ENCODE measurements at regions not wholly inside any gene's neighbourhood (a gene's known extent, or its start where the extent isn't known, plus 50 kb on each side); places are given as distances from the start of the nearest gene placed in this dataset.
A peak's percentile ranks its signal among the peaks of the same experiment; 100 is the strongest.

DNA sequence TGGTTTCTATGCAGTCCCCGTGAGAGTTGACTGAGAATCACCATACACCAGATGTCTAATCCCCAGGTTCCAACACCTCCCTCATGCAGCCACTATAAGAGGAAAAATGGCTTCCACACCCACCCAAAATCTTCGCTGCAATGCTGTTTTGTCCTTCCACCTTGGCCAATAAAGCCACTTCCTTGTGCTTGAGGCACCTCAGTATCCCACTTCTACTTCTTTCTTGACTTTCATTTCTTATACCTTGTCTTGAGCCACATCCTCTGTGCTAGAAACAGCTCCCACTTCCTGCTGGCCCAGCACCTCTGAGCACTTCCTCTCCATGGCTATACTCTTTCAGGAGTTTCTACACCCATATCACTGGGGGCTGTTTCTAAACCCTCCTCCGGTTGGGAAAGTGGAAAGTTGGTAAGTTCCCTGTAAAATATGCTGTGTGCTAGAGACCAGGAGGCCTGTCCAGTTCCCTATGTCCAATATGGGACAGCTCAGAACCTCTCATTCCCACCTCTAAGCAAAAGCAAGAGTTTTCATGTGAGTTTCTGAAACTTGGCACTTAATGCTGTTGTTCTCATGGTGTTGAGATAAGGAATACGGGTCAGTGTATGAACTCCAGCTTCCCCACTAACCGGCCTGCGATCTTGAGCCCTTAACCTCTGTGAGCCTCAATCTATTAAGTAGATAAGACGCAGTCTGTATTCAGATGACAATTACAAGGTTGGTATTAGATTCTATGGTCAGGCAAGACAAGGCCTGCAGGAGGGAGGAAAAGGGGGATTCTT lies 209.1 kb upstream of the ID2 start:
- DNase-seq = peak in 1 of 5 donors; percentile 75

DNA sequence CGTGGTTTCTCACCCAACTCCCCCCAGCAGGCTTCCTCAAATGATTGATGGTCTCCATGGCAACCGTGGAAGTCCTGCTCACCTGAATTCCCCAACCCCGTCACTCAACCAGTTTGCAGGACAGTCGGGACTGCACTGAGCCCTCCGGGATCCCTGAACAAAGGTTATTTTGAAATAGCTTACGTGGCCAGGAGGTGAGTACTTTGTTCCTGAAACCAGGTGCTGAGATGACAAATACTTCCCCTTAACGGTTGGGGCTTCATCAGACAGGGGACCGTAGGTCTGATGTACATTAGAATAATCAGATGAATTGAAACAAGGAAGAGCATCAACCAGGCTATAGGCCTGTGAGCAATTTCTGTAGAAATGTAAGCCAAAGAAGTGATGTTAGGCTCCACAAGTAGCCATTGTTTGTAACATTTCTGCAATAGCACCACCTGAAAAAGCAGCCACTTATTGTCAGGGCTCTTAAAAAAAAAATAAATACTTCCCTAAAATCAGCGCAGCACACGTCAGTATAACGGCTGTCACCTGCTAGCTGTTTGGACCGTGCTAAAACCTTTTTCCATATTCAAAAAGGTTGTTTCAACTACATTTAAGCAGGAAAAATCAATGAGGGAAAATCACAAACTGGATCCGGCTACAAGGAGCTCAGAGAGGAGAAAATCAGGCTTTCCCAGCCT lies 206.4 kb upstream of the ID2 start:
- peak in 1 of 5 donors; percentile 25 for DNase-seq

DNA sequence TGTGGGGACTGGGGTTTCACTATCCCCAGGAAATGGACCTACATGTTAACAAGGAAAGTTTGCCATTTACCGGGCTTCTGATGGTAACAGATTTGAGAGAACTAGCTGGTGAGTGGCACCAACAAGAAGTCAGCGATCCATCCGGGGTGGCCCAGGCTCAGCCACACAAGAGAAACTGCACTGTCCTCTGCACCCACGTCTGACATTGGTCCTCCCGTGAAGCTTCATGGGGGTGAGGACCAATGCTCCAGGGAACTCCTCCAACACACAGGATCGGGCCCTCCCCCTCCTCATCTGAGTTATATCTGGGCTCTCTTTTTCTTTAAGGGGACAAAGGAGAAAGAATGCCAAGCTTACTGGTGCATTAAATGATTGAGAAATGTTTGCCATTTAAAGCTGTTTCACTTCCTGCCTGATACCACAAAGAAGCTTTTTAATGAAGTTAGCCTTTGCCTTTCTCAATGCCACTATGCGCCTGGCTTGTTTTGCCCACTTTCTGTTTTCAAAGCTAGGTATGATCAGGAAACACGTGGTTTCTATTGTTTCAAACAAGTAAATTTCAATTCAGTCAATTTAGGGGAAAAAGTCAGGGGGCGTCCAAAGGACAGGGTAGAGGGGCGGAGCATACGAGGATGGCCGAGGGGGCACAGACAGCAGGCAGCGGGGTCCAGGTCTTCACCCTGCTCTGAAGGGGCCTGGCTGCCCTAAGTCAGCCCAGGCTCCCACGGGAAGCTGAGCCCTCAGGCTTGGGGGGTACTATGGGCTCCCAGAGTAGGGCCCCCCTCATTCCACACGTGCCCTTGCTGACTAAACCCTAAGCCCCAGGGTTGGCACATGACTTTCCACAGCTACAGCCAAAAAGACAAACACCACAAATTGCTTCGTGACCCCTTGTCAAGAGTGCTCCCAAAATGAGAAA lies 204.0 kb upstream of the ID2 start:
- DNase-seq = peak in 1 of 5 donors; percentile 77

DNA sequence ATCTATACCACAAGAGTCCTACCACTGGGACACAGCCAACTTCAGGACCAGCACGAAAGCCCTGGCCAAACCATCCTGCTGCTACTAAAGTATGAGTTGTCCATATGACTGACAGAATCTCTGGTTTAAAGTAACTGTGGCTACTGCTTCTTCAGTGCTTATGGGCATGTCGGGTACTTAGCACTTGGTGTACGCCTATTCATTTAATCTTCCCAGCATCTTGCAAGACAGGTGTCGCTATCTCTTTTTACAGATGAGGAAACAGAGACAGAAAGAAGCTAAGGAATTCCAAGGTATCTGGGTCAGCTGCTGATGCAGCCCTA lies 203.4 kb upstream of the ID2 start:
- no peak for DNase-seq

DNA sequence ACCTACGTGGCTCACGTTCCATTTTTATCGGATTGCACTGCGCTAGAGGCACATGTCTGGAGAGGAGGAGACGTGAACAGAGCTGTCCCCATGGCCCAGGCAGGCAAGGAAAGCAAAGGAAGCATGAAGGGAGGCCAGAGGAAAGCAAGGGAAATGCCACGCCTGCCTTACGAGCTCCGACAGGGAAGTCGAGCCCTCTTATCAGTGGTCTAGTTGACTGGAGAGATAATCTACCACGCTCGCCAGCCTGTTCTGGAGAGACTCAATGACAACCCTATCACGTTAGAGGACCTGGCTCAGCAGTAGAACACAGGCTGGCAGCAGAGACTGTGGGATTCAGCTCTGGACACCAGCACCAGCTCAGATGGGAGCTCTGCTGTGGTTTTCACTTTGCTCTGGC lies 202.6 kb upstream of the ID2 start:
- no peak for DNase-seq

DNA sequence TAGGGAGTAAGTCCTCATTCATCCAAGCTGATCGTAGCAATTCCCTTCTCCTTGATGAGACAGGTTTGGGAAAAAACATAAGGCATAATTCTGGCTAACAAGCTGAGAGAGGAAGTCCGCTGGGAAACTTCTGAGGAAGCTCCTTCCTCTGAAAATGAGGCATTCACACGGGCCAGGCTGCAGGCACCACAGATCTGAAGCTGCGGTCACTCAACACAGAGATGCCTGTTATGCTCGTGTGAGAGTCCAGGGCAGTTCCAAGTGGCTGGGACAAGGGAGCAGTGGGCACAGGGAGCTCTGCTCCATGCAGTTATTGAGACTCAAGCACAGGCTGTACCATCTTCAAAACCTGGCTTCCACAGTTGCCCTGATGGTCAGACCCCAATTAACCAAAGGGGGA lies 200.9 kb upstream of the ID2 start:
- DNase-seq = no peak

DNA sequence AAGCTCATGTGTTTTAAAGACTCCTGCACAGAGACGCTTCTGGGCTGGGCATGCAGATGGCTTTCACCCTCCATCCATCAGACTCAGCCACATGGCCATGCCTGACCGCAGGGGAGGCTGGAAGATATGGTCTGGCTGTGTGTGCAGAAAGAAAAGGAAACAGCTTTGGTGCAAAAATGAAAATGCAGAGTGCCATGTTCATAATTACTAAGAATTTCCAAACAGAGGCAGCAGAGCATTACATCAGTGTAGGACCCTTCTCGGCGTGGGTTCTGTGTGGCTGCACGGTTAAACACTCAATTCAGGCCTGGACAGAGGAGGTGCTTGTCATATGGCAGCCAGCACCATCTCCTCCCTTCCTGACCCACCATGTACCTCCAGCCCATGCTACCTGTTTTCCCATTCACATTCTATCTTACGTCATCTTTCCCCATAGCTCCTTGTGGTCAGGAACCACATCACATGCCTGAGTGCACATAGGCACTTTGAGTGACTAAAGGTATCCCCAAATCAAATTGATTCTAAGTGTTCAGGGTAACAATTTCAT lies 200.3 kb upstream of the ID2 start:
- DNase-seq = peak in 1 of 5 donors; percentile 50

DNA sequence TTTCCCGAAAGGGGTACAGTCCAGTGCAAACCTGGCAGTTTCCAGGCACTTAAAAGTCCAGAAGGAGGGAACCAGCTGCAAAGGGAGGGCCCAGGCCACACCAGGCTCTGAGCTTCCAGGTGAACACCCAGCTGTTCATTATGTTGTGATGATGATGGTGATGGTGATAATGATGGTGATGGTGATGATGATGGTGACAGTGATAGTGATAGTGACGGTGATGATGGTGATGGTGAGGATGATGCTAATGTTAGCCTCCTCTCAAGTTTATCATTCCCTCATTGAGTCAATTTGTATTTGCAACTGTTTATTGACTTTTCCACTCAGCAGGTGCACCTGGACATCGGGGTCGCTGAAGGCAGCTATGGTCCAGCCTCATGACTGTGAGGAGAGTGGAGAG lies 199.4 kb upstream of the ID2 start:
- no peak for DNase-seq

DNA sequence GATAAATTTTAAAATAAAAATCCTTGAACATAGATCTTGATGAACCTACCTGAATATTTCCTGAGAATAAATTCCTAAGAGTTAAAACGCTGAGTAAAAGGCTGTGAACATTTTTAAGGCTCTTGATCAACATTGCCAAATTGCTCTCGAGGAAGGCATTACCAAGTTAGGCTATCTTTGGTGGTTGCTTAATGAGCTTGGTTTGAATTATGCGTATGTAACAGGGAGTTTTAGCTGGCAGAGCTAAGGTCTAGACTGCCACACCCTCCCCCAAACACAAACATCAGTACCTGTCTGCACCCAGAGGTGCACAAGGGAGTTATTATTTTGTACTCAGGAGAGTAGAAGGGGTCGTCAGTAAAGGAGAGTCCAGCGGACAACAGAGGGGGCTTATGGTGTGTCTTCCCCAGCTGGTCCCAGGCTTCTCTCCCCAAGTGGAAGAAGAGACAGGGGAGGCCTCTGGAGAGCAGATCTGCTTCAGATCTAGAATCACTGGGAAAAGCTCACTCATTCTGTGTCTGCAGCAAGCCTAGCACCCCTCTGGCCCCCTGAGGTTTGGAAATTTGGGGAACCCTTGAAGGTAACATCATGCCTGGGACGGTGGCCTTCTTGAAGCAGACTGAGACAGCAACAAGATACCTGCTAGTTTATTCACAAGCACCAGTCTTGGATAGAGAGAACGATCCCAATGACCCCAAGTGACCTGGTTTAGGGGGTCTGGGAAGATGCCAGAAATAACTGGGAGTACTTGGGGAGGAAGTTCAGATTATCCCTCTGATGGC lies 197.2 kb upstream of the ID2 start:
- no peak for DNase-seq

DNA sequence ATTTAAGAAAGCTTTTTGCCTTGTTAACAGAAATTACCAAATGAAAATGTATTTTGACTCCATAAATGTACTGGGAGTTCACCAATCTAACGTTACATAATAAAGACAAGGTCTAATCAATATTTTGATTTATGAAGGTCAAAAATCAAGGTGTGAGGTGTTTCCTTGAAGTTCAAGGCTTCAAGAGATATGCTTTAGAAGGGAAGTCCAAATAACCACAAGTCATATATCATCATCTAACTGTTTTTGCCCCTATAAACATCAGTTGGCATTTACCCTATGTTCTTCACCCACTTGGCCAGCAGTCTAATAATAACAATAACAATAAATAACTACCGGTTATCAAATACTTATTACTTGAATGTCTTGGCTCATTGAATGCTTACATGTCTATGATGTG lies 196.1 kb upstream of the ID2 start:
- DNase-seq = no peak

DNA sequence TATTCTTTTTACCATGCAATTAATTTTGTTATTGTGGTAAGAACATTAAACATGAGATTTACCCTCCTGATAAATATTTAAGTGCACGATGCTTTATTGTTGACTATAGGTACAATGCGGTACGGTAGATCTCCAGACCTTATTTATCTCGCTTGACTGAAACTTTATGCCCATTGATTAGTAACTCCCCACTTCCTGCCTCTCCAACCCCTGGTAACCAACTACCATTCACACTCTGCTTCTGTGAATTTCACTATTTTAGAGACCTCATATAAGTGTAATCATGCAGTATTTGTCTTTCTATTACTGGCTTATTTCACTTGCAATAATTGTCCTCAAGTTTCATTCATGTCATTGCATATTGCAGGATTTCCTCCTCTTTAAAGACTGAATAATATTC lies 195.7 kb upstream of the ID2 start:
- DNase-seq = peak in 1 of 5 donors; percentile 31

DNA sequence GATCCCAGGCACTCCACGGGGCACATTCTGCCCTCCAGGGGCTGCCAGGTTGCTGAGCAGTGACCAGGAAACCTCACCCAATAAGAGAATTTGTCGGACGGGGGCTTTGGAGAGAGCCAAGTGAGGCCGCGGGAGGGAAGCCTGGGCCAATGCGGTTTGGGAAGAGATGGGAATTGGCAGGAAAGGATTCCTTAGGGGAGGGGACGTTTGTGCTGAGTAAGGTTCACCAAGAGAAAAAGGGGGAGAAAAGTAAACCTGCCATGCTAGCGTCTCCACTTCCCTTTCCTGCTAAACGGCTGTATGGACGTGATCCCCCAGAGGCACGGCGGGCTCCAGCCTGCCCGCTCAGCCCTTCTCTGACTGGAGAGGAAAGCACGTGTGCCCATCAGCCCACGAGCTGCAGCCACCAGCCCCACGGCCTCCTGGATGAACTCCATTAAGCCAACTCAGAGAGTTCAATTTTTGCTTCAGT lies 194.4 kb upstream of the ID2 start:
- DNase-seq = no peak

DNA sequence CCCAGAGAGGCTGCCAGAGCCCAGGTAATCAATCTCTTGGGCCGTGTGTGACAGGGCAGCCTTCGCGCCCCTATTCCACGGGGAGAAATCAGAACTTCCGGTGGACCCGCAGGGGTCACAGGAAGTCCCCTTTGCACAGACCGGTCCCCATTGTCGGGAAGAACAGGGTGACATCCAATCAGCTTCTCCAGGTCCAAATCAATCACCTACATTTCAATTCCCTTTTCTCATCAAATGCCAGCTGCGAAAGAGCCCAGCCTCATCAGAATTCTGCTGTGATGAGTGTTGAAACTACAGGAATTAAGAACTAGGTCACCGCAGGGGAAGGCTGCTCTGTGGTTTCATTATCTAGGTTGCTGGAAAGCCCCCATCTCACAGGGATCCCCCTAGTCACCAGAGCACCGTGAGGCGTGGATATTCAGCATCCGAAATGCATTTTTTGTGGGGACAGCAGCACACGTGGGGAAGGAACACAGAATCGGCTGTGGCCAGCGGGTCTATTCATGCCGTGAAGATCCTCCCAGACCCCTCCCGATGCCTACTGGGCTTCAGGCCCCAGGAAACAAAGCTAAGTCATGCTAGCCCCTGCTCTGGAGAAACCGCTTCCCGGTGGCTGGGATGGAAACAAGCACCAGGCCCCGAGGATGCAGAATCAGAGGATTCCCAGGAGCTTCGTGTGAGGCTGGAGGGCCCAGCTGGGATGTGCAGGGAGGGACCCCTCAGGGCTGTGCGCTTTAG lies 193.7 kb upstream of the ID2 start:
- peak; percentile 43 to 76 (median 56) for DNase-seq

DNA sequence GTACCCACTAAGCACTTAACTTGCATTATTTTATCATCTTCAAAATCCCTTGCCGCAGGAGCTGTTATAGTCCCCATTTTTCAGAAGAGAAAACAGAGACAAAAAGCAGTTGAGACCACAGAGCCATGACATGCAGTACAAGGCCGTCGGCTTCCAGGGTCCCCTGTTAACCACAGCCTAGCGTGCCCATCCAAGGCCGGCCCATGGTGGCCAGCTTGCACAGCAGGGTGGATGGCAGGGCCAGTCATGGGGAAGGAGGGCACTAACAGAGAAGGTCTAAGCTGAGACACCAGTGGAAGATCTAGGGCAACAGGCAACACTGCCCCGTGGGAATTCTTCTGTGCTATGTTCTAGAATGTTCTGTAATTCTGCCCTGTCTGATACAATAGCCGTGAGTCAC lies 192.6 kb upstream of the ID2 start:
- no peak for DNase-seq

DNA sequence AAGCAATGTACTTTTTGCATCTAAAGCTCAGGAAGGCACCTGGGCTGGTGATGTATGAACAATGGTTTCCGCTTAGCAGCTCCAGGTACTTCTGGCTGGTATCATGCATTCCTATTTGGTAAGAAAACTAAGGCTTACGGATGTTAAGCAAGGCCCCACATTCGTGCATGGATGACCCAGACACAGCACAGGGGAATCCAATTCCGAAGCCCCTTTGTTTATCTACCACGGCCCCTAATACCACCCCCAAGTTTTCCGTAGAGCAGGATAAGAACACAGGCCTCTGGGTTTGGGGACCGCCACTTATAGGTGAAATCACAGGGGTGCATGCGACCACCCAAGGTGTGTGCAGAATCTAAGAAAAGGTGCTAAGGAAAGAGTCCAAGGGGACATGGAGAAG lies 192.1 kb upstream of the ID2 start:
- DNase-seq = no peak

DNA sequence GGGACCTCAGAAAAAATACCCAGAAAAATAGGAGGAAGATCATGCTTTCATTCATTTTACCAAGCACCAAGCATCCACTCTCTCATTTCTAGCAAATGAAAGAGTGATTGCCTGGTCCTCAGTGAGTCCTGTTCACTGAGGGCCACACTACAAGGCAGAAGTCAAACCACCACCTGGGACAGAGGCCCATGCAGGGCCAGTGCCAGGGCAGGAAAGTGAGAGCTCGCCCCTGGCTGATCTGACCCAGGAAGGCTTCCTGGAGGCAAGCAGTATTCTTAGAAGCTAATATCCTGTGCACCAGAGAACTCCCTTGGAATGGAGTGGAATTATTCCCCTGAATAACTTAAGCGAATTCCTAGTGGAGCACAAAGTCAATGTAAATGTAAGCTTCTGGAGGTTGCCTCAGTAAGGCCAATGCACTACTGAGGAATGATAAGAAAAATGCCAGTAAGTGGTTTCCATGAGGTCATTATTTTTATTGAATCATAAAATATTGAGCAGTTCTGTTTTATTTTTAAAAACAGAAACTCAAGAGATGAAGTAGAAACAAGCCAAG lies 191.6 kb upstream of the ID2 start:
- no peak for DNase-seq

DNA sequence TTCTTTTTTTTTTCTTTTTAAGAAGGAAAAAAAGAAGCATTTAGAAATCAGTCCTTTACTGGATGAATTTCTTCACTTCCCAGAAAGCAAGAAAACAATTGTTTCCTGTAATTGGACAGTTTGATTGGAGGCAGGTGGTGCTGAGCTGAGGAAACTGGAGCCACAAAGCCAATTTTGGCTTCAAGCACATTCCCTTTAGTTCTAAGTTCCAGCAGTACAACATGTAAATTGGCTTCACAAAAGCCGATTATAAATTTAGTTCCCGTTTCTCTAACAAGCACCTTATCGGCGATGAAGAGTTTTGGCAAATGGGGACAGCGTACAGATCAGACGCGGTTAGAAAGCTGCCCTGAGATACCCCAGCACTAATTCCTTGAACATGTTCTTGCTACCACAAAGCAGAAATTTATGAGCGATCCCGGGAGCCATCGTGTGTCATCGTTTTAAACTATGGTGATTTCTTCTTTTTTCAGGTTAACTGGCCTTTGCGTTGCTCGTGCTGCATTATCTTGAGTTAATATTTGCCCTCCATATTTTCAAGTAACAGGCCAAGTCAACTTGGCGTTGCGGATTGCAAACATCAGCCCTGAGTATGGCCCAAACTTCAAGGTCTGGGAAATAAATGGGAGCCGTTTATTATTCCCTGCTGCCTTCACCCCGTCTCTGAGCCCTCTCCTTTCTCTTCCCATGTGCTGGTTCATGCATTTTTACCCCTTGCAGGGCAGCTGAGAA lies 190.4 kb upstream of the ID2 start:
- no peak for DNase-seq

DNA sequence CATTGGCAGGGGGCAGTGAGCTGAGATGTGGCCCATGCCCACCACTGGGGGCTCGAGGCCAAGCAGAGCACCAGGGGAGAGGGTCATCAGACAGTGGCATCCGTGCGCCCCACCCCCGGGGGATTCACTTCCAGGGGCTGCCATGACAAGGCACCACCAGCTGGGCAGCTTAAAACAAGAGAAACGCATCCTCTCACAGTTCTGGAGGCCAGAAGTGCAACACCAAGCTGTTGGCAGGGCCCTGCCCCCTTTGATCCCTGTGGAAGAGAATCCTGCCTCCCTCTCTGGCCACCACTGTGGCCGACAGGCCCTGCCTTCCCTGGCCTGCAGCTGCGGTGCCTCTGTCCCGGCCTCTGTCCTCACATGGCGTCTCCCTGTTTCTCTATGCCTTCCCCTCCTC lies 187.7 kb upstream of the ID2 start:
- no peak for DNase-seq

DNA sequence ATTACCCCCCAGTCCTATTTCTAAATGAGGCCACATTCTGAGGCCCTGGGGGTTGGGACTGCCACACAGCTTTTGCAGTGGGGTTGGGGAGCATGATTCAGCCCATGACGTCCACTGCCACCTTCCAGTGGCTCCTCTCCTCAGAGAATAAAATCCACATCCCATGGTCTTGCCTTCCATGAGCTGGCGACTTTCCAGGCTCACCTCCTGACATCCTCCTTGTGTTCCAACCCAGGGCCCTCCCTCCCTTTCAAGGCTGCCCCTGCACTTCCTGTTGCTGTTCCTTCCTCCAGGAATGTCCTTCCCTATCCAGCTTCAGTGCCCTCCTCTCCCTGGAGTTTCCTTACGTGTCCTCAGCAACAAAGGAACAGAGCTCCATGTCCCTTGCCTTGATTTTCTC lies 187.3 kb upstream of the ID2 start:
- no peak for DNase-seq

DNA sequence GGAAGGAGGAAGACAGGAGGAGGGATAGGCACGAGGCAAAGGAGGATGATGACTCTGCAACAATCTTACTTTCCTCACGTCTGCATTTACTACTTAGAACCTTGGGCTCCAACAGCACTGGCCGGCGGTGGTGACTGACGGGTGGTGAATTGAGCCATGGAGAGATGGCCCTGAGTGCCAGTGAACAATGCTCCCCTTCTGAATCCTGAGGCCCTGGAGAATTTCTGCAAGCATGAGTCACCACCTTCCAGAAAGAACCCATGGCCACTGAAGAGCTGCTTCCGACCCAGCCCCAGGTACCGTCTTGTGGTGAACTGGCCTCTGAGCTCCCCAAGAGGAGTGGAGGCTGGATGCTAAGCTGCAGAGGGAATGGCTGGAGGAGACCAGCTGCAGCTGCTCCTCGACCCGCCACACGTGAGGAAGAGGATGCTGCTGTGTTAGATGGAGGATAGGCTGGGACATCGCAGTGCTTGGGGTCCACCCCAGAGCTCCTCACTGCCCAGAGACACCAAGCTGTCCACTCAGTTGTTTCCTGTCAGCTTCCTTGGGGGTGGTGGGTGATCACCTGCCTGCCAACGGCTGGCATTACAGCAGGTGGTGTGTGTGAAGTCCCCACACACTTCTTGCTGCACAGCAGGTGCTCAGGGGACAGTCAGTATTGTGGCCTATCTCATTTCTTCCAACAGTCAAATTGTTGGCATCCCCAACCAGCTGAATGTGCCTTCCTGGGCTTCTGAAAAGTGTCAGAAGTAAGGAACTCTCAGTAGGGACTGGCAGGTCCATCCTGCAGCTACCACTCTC lies 186.5 kb upstream of the ID2 start:
- DNase-seq = no peak
